Fibroblast of skin of scalp (primary cell): ENCODE measurements at regions not wholly inside any gene's neighbourhood (a gene's known extent, or its start where the extent isn't known, plus 50 kb on each side); places are given as distances from the start of the nearest gene placed in this dataset.
"Not testable (repeated sequence)": the region's sequence is repeated elsewhere in the genome, so short reads cannot be mapped to it uniquely, and the experiment has no call there.

Source experiments
- DNase-seq: peaks from one replicate; pipeline ENCODE4 v3.0.0-alpha.2; 2013

GRCh38 chr7:98774884-98775283 lies 94.9 kb downstream of the TMEM130 start:
- no peak for DNase-seq

- no peak for DNase-seq
Observed at GRCh38 chr7:98777051-98777450, 92.8 kb downstream of the TMEM130 start.

- DNase-seq: no peak
Observed at GRCh38 chr7:98778421-98778820, 91.4 kb downstream of the TMEM130 start.

- no peak for DNase-seq
Observed at GRCh38 chr7:98779800-98780587, 89.8 kb downstream of the TMEM130 start.

GRCh38 chr7:98784216-98784785 lies 85.5 kb downstream of the TMEM130 start:
- no peak for DNase-seq

GRCh38 chr7:98785929-98786571 lies 83.8 kb downstream of the TMEM130 start:
- peak; percentile 45 for DNase-seq

GRCh38 chr7:98788966-98789365 lies 80.8 kb downstream of the TMEM130 start:
- DNase-seq: no peak

GRCh38 chr7:98794453-98794852 lies 75.4 kb downstream of the TMEM130 start:
- not testable (repeated sequence) for DNase-seq

- DNase-seq: peak; percentile 64
Observed at GRCh38 chr7:98795741-98796493, 73.9 kb downstream of the TMEM130 start.
